ENCODE measurements at regions not wholly inside any gene's neighbourhood (a gene's known extent, or its start where the extent isn't known, plus 50 kb on each side); places are given as distances from the start of the nearest gene placed in this dataset.

GRCh38 chr11:19567996-19568395, 144.6 kb upstream of the NAV2 start:
- TF ChIP-seq CTCF (IDR thresholded peaks at IDR 0.05; ENCODE audit: insufficient read depth, low read length, poor library complexity, severe bottlenecking) = no peak
- Histone ChIP-seq H3K36me3 (ENCODE audit: control insufficient read depth, insufficient read depth, low read length) (no peaks in the 10 kb centered on the region), H3K4me3 (replicated peaks; ENCODE audit: low read depth, low read length) (no peak overlapping the region), H3K27me3 (replicated peaks; ENCODE audit: control insufficient read depth, insufficient read depth, low read length) (no peaks in the 10 kb centered on the region)
- DNase-seq (ENCODE audit: extremely low read depth, insufficient read length) = no peak

GRCh38 chr11:19566583-19567379, 145.9 kb upstream of the NAV2 start:
- Histone ChIP-seq H3K4me3 (replicated peaks; ENCODE audit: low read depth, low read length) (no peak overlapping the region), H3K27me3 (replicated peaks; ENCODE audit: control insufficient read depth, insufficient read depth, low read length) (no peaks in the 10 kb centered on the region), H3K36me3 (ENCODE audit: control insufficient read depth, insufficient read depth, low read length) (no peaks in the 10 kb centered on the region)
- no peak for TF ChIP-seq CTCF (IDR thresholded peaks at IDR 0.05; ENCODE audit: insufficient read depth, low read length, poor library complexity, severe bottlenecking)
- DNase-seq (ENCODE audit: extremely low read depth, insufficient read length) = no peak

GRCh38 chr11:19565639-19566038, 147.0 kb upstream of the NAV2 start:
- TF ChIP-seq CTCF (IDR thresholded peaks at IDR 0.05; ENCODE audit: insufficient read depth, low read length, poor library complexity, severe bottlenecking) = no peak
- DNase-seq (ENCODE audit: extremely low read depth, insufficient read length) = no peak

GRCh38 chr11:19562156-19562555, 150.5 kb upstream of the NAV2 start:
- Histone ChIP-seq H3K4me3 (replicated peaks; ENCODE audit: low read depth, low read length) (no peak overlapping the region), H3K27me3 (replicated peaks; ENCODE audit: control insufficient read depth, insufficient read depth, low read length) (no peaks in the 10 kb centered on the region; the same call in none of the 2 replicates), H3K36me3 (ENCODE audit: control insufficient read depth, insufficient read depth, low read length) (no peaks in the 10 kb centered on the region)
- no peak for TF ChIP-seq CTCF (IDR thresholded peaks at IDR 0.05; ENCODE audit: insufficient read depth, low read length, poor library complexity, severe bottlenecking)
- no peak for DNase-seq (ENCODE audit: extremely low read depth, insufficient read length)

More at GRCh38 chr11:19565639-19566038, 147.0 kb upstream of the NAV2 start:
- no peak overlapping the region for H3K4me3 ChIP-seq (replicated peaks; ENCODE audit: low read depth, low read length)
- no peaks in the 10 kb centered on the region for H3K36me3 ChIP-seq (ENCODE audit: control insufficient read depth, insufficient read depth, low read length)
- H3K27me3 ChIP-seq (replicated peaks; ENCODE audit: control insufficient read depth, insufficient read depth, low read length) = no peaks in the 10 kb centered on the region; the same call in 1 of the 2 replicates

GRCh38 chr11:19561011-19561410, 151.6 kb upstream of the NAV2 start:
- TF ChIP-seq CTCF (IDR thresholded peaks at IDR 0.05; ENCODE audit: insufficient read depth, low read length, poor library complexity, severe bottlenecking) = no peak
- H3K27me3 ChIP-seq (replicated peaks; ENCODE audit: control insufficient read depth, insufficient read depth, low read length) = no peaks in the 10 kb centered on the region; the same call in none of the 2 replicates
- no peaks in the 10 kb centered on the region for H3K36me3 ChIP-seq (ENCODE audit: control insufficient read depth, insufficient read depth, low read length)
- DNase-seq (ENCODE audit: extremely low read depth, insufficient read length) = no peak
- no peak overlapping the region for H3K4me3 ChIP-seq (replicated peaks; ENCODE audit: low read depth, low read length)
